Osteoblast (primary cell): ENCODE measurements at regions not wholly inside any gene's neighbourhood (a gene's known extent, or its start where the extent isn't known, plus 50 kb on each side); places are given as distances from the start of the nearest gene placed in this dataset.

Source experiments
- DNase-seq: peaks from one replicate; pipeline ENCODE4 v3.0.0; 2011; ENCODE audit warnings: low spot score, mixed read lengths; ENCODE audit not compliant: insufficient read length; ENCODE audit errors: missing footprints
- H2AFZ ChIP-seq: 2 replicates; pipeline ENCODE4 v1.6.0; 2011; ENCODE audit warnings: mild to moderate bottlenecking, low read length
- H3K27ac ChIP-seq: 2 replicates; pipeline ENCODE4 v1.5.1; 2011; ENCODE audit warnings: mild to moderate bottlenecking, low read depth, low read length, moderate library complexity
- H3K27me3 ChIP-seq: 2 replicates; pipeline ENCODE4 v1.6.0; 2012; ENCODE audit warnings: mild to moderate bottlenecking, control low read depth, inconsistent platforms, low read length, moderate library complexity; ENCODE audit not compliant: insufficient read depth
- H3K36me3 ChIP-seq: 2 replicates; pipeline ENCODE4 v1.5.1; 2011; ENCODE audit warnings: mild to moderate bottlenecking, low read length, control low read depth, moderate library complexity; ENCODE audit not compliant: insufficient read depth
- H3K4me1 ChIP-seq: 2 replicates; pipeline ENCODE4 v1.5.1; 2011; ENCODE audit warnings: mild to moderate bottlenecking, low read length, control low read depth, moderate library complexity; ENCODE audit not compliant: insufficient read depth
- H3K4me2 ChIP-seq: 2 replicates; pipeline ENCODE4 v1.6.0; 2011; ENCODE audit warnings: mild to moderate bottlenecking, low read length; ENCODE audit not compliant: insufficient read depth
- H3K4me3 ChIP-seq: fragments of 200-600 bp; sonication (generic); 3 replicates; pipeline ENCODE4 v1.5.1; 2012; ENCODE audit warnings: mild to moderate bottlenecking, low read length, inconsistent platforms; ENCODE audit not compliant: insufficient read depth
- H3K79me2 ChIP-seq: 2 replicates; pipeline ENCODE4 v1.6.0; 2012; ENCODE audit warnings: mild to moderate bottlenecking, low read length, control low read depth, inconsistent platforms; ENCODE audit not compliant: insufficient read depth
- H3K9me3 ChIP-seq: 2 replicates; pipeline ENCODE4 v1.5.1; 2011; ENCODE audit warnings: low read depth, low read length, control low read depth
- H4K20me1 ChIP-seq: 2 replicates; pipeline ENCODE4 v1.6.0; 2012; ENCODE audit warnings: mild to moderate bottlenecking, low read length, control low read depth; ENCODE audit not compliant: insufficient read depth
- TF ChIP-seq, protein P1 (sequence below): IDR thresholded peaks from 2 replicates; pipeline ENCODE4 v1.5.1; 2011; ENCODE audit warnings: mild to moderate bottlenecking, low read depth, low read length, moderate library complexity; ENCODE audit errors: extremely low read depth

GRCh38 chr18:27582760-27583412 lies 397.8 kb upstream of the CHST9 start:
- Histone ChIP-seq H3K79me2 (no peaks in the 10 kb centered on the region), H3K27ac (no peak overlapping the region), H3K27me3 (no peaks in the 10 kb centered on the region), H3K36me3 (no peaks in the 10 kb centered on the region), H2AFZ (no peak overlapping the region), H3K4me1 (no peaks in the 10 kb centered on the region), H3K4me3 (no peak overlapping the region), H3K9me3 (no peaks in the 10 kb centered on the region), H4K20me1 (no peaks in the 10 kb centered on the region), H3K4me2 (no peak overlapping the region)
- TF ChIP-seq, protein P1, sequence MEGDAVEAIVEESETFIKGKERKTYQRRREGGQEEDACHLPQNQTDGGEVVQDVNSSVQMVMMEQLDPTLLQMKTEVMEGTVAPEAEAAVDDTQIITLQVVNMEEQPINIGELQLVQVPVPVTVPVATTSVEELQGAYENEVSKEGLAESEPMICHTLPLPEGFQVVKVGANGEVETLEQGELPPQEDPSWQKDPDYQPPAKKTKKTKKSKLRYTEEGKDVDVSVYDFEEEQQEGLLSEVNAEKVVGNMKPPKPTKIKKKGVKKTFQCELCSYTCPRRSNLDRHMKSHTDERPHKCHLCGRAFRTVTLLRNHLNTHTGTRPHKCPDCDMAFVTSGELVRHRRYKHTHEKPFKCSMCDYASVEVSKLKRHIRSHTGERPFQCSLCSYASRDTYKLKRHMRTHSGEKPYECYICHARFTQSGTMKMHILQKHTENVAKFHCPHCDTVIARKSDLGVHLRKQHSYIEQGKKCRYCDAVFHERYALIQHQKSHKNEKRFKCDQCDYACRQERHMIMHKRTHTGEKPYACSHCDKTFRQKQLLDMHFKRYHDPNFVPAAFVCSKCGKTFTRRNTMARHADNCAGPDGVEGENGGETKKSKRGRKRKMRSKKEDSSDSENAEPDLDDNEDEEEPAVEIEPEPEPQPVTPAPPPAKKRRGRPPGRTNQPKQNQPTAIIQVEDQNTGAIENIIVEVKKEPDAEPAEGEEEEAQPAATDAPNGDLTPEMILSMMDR, result no peak
- DNase-seq, result no peak

DNA sequence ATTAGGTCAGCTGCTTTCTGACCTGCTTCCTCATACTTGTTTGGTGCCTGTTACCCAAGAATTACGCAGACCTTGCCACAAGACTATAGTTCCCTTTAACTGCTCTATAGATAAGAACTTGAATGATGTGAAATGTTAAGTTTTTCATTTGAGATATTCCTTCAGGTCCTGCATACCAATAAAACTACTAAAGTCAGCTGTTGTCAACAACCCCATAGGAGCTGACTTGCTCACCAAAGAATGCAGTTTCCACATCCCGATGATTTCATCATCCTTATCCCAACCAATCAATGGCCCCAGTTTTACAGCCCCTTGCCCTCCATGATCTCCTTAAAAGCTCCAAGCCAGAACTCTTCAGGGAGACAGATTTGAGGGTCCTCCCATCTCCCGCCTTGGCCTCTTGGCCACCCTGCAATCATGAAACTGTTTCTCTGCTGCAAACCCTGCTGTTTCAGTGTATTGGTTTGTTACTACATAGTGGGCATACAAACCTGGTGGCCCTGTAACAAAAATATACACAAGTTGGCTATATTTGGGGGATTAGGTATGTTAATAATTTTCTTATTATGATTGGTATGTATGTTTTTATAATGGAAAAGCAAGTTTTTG lies 396.3 kb upstream of the CHST9 start:
- H3K9me3 ChIP-seq, result no peaks in the 10 kb centered on the region
- TF ChIP-seq, protein P1, result no peak
- H3K36me3 ChIP-seq, result no peaks in the 10 kb centered on the region
- no peak overlapping the region for H3K4me3 ChIP-seq
- no peaks in the 10 kb centered on the region for H3K27me3 ChIP-seq
- no peaks in the 10 kb centered on the region for H4K20me1 ChIP-seq
- no peak overlapping the region for H3K4me2 ChIP-seq
- H3K27ac ChIP-seq, result no peak overlapping the region
- H2AFZ ChIP-seq, result no peak overlapping the region
- no peaks in the 10 kb centered on the region for H3K4me1 ChIP-seq
- no peak for DNase-seq
- no peaks in the 10 kb centered on the region for H3K79me2 ChIP-seq

GRCh38 chr18:27579364-27579763 lies 394.3 kb upstream of the CHST9 start:
- Histone ChIP-seq H3K4me3 (no peak overlapping the region), H4K20me1 (no peaks in the 10 kb centered on the region), H3K36me3 (no peaks in the 10 kb centered on the region), H2AFZ (no peak overlapping the region), H3K4me2 (no peak overlapping the region), H3K79me2 (no peaks in the 10 kb centered on the region), H3K9me3 (no peaks in the 10 kb centered on the region), H3K4me1 (no peaks in the 10 kb centered on the region), H3K27ac (no peak overlapping the region), H3K27me3 (no peaks in the 10 kb centered on the region)
- no peak for DNase-seq
- TF ChIP-seq, protein P1, result no peak

GRCh38 chr18:27577752-27578151 lies 392.6 kb upstream of the CHST9 start:
- DNase-seq, result no peak
- Histone ChIP-seq H3K27ac (no peak overlapping the region), H3K4me1 (no peaks in the 10 kb centered on the region), H4K20me1 (no peaks in the 10 kb centered on the region), H3K4me3 (no peak overlapping the region), H3K36me3 (no peaks in the 10 kb centered on the region), H3K79me2 (no peaks in the 10 kb centered on the region), H3K27me3 (no peaks in the 10 kb centered on the region), H3K9me3 (no peaks in the 10 kb centered on the region), H2AFZ (no peak overlapping the region), H3K4me2 (no peak overlapping the region)
- TF ChIP-seq, protein P1, result no peak
